ENCODE measurements at regions not wholly inside any gene's neighbourhood (a gene's known extent, or its start where the extent isn't known, plus 50 kb on each side); places are given as distances from the start of the nearest gene placed in this dataset.

GRCh38 chr4:184568770-184569169, 80.5 kb downstream of the CASP3 start:
- no peak for DNase-seq (ENCODE audit: low spot score)
- POLR2A ChIA-PET: interaction anchor here (1.1 kb wide), 1 partner anchor 18 kb away, joined by 3 read pairs; no protein-coding TSS in a partner anchor
- H3K9me3 ChIP-seq (ENCODE audit: low read length): no peaks in the 10 kb centered on the region
- H3K4me2 ChIP-seq (ENCODE audit: low read length): no peak overlapping the region
- no peak for TF ChIP-seq EZH2phosphoT487 (IDR thresholded peaks at IDR 0.05; ENCODE audit: borderline replicate concordance, low read depth, low read length)
- no peak for TF ChIP-seq CTCF (conservative IDR thresholded peaks at IDR 0.05; ENCODE audit: low read length)
- H3K36me3 ChIP-seq (ENCODE audit: insufficient read depth, low read length): no peaks in the 10 kb centered on the region
- H3K27ac ChIP-seq (ENCODE audit: low read depth, low read length, poor library complexity, severe bottlenecking): no peak overlapping the region
- BruUV-seq (replicated peaks): no TSS peak
- no peaks in the 10 kb centered on the region for H3K79me2 ChIP-seq (ENCODE audit: insufficient read depth, low read depth, low read length)
- H3K9me2 ChIP-seq (ENCODE audit: insufficient read depth, low read length): no peaks in the 10 kb centered on the region
- H4K20me1 ChIP-seq (ENCODE audit: insufficient read depth, low read length): no peaks in the 10 kb centered on the region
- H2AFZ ChIP-seq (ENCODE audit: low read length): no peak overlapping the region
- CTCF ChIA-PET (ENCODE audit: unreplicated experiment): no interaction called here
- H3K4me1 ChIP-seq (ENCODE audit: insufficient read depth, low read length, poor library complexity, severe bottlenecking): no peaks in the 10 kb centered on the region
- H3K4me3 ChIP-seq (ENCODE audit: low read depth, low read length, poor library complexity, severe bottlenecking): no peak overlapping the region
- intact Hi-C loops (cut with micrococcal nuclease; ENCODE audit: unreplicated experiment): no loop called here

GRCh38 chr4:184563621-184564020, 85.6 kb downstream of the CASP3 start:
- Histone ChIP-seq H3K9me2 (ENCODE audit: insufficient read depth, low read length) (no peaks in the 10 kb centered on the region), H3K4me1 (ENCODE audit: insufficient read depth, low read length, poor library complexity, severe bottlenecking) (no peaks in the 10 kb centered on the region), H3K4me2 (ENCODE audit: low read length) (no peak overlapping the region), H3K9me3 (ENCODE audit: low read length) (no peaks in the 10 kb centered on the region), H3K36me3 (ENCODE audit: insufficient read depth, low read length) (no peaks in the 10 kb centered on the region), H3K4me3 (ENCODE audit: low read depth, low read length, poor library complexity, severe bottlenecking) (no peak overlapping the region), H3K79me2 (ENCODE audit: insufficient read depth, low read depth, low read length) (no peaks in the 10 kb centered on the region), H2AFZ (ENCODE audit: low read length) (no peak overlapping the region), H3K27ac (ENCODE audit: low read depth, low read length, poor library complexity, severe bottlenecking) (no peak overlapping the region), H4K20me1 (ENCODE audit: insufficient read depth, low read length) (no peaks in the 10 kb centered on the region)
- DNase-seq (ENCODE audit: low spot score): no peak
- ChIA-PET POLR2A (interaction anchor here (0.8 to 1.7 kb wide), 2 partner anchors 15 to 79 kb away, joined by 3 to 7 read pairs; no protein-coding TSS in a partner anchor), CTCF (ENCODE audit: unreplicated experiment) (no interaction called here)
- intact Hi-C loops (cut with micrococcal nuclease; ENCODE audit: unreplicated experiment): no loop called here
- no TSS peak for BruUV-seq (replicated peaks)
- TF ChIP-seq EZH2phosphoT487 (IDR thresholded peaks at IDR 0.05; ENCODE audit: borderline replicate concordance, low read depth, low read length): no peak

GRCh38 chr4:184558996-184559395, 84.6 kb upstream of the IRF2 start:
- no peaks in the 10 kb centered on the region for H3K9me3 ChIP-seq (ENCODE audit: low read length)
- intact Hi-C loops (cut with micrococcal nuclease; ENCODE audit: unreplicated experiment): loop anchor here (10.0 kb wide), 1 partner anchor 714 kb away; no protein-coding TSS in a partner anchor
- no peak for DNase-seq (ENCODE audit: low spot score)
- no peak overlapping the region for H3K27ac ChIP-seq (ENCODE audit: low read depth, low read length, poor library complexity, severe bottlenecking)
- H3K4me2 ChIP-seq (ENCODE audit: low read length): no peak overlapping the region
- TF ChIP-seq EZH2phosphoT487 (IDR thresholded peaks at IDR 0.05; ENCODE audit: borderline replicate concordance, low read depth, low read length) (no peak), CTCF (conservative IDR thresholded peaks at IDR 0.05; ENCODE audit: low read length) (no peak)
- H4K20me1 ChIP-seq (ENCODE audit: insufficient read depth, low read length): no peaks in the 10 kb centered on the region
- POLR2A ChIA-PET: no interaction called here
- H3K79me2 ChIP-seq (ENCODE audit: insufficient read depth, low read depth, low read length): no peaks in the 10 kb centered on the region
- H3K4me3 ChIP-seq (ENCODE audit: low read depth, low read length, poor library complexity, severe bottlenecking): no peak overlapping the region
- H3K9me2 ChIP-seq (ENCODE audit: insufficient read depth, low read length): no peaks in the 10 kb centered on the region
- CTCF ChIA-PET (ENCODE audit: unreplicated experiment): no interaction called here
- H3K36me3 ChIP-seq (ENCODE audit: insufficient read depth, low read length): no peaks in the 10 kb centered on the region
- H3K4me1 ChIP-seq (ENCODE audit: insufficient read depth, low read length, poor library complexity, severe bottlenecking): no peaks in the 10 kb centered on the region
- no TSS peak for BruUV-seq (replicated peaks)
- no peak overlapping the region for H2AFZ ChIP-seq (ENCODE audit: low read length)

Data from OCI-LY7 (cell line).